ENCODE measurements at regions not wholly inside any gene's neighbourhood (a gene's known extent, or its start where the extent isn't known, plus 50 kb on each side); places are given as distances from the start of the nearest gene placed in this dataset.

DNA sequence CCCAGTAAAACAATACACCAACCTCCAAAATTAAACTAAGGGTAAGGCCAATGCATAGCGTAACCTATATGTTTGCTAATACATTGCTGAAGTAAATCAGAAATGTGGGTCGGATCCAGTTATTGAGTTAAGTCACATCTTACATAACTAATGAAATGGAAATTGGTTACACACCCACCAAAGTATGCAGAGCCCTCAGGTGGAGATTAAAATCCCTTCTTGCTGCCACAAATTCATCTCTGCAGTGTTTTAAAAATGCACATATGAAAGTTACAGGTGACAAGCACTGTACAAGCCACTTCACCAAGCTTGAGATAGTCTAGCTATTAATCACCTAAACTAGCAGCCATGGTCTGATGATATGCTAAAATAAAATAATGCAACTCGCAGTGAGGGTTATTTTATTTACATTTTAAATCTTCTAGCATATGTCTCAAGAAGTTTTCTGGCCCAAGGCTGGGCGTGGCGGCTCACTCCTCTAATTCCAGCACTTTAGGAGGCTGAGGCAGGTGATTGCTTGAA is 130.6 kb downstream of the AQP9 start:
- intact Hi-C loops (cut with DNase I, micrococcal nuclease): no loop called here
- ATAC-seq: no peak
- DNase-seq: no peak

DNA sequence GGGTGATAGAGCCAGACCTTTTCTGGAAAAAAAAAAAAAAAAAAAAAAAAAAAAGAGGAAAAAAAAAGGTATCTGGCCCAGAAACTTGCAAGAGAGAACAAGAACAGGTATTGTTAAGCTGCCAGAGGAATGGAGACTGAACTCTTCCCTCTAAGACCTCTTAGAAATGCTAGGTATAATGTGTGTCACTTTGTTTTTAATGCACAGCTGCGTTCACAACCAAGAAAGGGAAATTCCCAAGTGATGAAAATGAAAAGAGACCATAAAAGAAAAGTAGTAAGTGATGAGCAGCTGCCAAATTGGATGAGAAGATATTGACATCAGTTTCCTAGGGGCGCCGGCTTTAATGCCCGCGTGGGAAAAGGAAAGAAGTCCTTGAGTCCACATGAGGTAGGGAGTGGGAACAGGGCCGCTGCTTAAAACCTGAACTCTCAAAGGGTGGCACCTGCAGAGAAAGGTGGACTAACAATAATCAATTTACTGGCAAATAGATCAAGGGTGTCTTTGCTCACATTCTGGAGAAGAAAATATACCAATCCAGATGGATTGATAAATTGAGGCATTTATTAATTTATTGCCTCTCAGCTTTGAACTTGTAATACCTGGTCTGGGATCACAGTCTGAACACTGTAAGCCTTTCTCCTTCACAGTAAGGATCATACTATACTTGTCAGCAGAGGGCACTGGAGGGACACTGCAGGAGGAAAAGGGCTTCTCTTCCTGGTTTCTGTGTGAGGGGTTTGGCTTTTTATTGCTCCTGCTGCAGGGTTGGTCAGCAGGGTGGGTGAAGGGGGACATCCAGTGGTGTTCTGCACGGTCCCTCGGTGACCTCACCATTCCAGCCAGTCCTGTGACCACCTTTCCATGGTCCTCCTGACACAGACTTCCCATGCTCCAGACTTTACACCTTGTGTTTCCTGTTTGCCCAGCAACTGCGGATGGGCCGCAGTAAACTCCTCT is 131.6 kb downstream of the AQP9 start:
- DNase-seq (peak; percentile 40 to 41), ATAC-seq (peak; percentile 96)
- intact Hi-C loops (cut with DNase I, micrococcal nuclease): no loop called here

DNA sequence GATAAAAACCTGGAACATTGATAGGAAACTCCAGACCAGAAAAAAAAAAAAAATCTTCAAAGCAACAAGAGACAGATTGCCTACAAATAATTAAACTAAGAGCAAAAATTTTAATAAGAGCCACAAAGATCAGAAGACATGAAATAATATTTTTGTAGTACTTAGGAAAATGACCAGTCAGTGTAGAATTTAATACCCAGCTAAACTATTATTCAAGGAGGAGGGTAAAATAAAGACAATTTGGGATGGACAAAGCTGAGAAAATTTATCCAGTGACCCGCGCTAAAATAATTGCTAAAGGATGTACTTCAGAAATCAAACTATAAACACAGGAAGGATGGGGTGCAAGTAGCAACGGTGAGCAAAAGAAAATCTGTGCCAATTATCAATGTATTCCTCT is 133.2 kb downstream of the AQP9 start:
- ATAC-seq: no peak
- intact Hi-C loops (cut with DNase I, micrococcal nuclease): no loop called here
- DNase-seq: no peak

DNA sequence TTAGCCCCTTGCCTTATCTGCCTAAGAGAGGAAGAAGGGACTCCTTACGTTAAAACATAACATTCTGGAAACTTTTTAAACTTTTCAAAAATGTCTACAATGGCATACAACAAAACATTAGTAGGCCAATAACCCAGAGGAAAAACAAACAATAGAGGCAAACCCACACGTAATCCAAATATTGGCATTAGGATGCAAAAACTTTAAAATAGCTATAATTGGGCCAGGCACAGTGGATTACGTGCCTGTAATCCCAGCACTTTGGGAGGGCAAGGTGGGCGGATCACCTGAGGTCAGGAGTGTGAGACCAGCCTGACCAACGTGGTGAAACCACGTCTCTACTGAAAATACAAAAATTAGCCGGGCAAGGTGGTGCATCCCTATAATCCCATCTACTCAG is 134.9 kb downstream of the AQP9 start:
- intact Hi-C loops (cut with DNase I, micrococcal nuclease): no loop called here
- ATAC-seq: no peak
- DNase-seq: no peak

DNA sequence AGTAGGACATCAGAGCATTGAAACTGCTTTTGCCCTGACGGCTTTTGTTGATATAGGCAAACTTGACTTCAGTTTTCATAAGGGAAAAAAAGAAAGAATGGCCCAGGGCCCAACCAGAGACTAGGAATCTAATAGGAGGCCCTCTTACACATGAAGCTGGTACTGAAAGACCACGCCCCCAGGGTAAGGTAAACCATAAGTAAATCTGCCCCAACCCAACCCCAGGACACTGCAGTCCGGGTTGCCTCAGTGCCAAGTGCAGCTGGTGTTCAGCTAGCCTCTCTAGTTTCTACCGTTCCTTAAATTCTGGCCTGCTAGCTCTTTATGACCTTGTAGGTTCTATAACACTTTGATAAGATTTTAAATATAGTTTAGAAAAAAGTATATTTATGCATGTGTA is 136.7 kb downstream of the AQP9 start:
- intact Hi-C loops (cut with DNase I, micrococcal nuclease): no loop called here
- DNase-seq (peak in 1 of 2 donors; percentile 18), ATAC-seq (peak; percentile 42)

DNA sequence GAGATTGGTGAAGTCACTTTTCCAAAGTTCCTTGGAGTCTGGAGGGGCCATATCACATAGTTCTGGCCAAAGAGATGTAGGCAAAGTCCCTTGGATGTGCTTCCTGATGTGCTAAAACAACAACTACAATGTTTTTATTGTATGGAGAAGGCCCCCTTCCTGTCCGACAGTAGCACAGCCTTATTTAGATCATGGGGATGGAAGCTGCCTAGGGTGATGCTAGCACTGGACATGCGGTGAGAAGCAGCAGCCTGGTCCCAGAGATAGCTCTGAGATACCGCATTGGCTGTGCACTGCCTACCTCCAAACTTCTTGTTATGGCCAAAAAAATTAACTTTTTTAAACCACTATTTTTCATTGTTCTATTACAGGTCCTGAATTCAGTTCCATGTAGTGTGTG is 137.6 kb downstream of the AQP9 start:
- intact Hi-C loops (cut with DNase I, micrococcal nuclease): no loop called here
- DNase-seq (no peak), ATAC-seq (no peak)

DNA sequence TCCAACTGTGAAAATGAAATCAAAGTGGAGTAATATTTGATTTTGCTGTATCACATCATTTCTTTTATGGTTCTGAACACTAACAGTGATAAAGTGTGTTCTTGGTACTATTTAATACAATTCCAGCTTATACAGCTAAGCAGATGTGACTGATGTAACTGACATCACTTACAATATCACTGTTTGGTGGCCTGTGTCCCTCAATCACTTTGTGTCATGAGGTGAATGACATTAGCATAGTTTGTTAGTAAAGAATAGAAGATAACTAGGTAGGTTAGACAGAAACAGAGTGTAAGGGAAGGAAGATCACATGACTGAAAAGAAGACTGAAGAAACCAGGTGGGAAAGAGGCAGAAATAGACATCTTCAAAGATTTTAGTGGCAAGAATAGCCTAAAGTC is 138.7 kb downstream of the AQP9 start:
- ATAC-seq (no peak), DNase-seq (no peak)
- intact Hi-C loops (cut with DNase I, micrococcal nuclease): no loop called here

DNA sequence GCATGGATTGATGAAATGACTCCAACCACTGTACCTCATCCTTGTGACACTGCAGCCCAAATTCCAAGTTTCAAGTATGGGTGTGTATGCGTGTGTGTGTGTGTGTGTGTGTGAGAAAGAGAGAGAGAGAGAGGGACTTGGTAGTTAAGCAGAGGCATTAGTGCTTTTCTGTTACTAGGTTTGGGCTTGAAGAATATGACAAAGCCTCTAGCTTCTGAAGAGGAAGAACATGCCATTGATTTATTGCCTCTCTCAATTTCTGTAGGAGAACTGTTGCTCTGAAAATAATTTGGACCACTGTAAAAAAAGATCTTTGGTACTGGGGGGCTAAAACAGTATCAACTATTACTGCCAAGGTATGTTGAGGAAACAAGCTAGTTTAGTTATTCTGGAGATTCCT is 139.2 kb downstream of the AQP9 start:
- intact Hi-C loops (cut with DNase I, micrococcal nuclease): no loop called here
- ATAC-seq (no peak), DNase-seq (no peak)

DNA sequence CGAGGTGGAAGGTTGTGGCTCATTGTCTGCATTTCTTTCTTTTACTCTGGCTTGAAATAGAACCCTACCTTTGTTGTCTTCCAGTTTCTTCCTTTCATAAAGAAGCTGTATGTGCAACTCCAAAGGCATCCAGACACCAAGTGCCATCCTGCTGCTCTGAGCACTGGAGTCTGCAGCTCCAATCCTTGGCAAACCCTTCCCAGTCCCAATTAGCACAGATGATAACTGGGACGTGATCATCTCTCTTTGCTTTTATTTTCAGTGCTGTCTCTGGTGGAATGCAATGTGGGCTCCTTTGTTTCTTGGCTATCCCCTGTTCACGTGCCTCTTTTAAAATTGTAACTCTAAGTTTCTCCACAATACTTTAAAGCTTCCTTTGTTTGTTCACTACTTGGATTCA is 140.9 kb downstream of the AQP9 start:
- intact Hi-C loops (cut with DNase I, micrococcal nuclease): no loop called here
- ATAC-seq (no peak), DNase-seq (no peak)

DNA sequence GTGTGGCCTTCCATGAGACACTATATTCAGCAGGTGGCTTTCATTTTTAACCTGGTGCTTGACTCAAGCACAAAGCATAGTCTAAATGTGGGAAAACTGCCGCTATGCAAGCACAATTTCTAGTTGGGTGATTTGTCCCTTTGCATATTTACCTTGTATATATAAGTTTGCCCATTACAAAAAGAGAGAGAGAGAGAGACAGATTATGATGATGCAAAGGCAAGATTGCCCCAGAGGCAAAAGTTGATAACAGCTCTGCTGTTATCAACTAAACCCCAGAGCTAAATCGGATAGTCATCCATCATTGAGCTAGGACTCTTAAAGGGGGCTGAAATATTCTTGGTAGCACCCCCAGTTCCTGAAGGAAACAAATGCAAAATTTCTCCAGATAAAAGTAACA is 141.5 kb downstream of the AQP9 start:
- ATAC-seq: no peak
- intact Hi-C loops (cut with DNase I, micrococcal nuclease): no loop called here

DNA sequence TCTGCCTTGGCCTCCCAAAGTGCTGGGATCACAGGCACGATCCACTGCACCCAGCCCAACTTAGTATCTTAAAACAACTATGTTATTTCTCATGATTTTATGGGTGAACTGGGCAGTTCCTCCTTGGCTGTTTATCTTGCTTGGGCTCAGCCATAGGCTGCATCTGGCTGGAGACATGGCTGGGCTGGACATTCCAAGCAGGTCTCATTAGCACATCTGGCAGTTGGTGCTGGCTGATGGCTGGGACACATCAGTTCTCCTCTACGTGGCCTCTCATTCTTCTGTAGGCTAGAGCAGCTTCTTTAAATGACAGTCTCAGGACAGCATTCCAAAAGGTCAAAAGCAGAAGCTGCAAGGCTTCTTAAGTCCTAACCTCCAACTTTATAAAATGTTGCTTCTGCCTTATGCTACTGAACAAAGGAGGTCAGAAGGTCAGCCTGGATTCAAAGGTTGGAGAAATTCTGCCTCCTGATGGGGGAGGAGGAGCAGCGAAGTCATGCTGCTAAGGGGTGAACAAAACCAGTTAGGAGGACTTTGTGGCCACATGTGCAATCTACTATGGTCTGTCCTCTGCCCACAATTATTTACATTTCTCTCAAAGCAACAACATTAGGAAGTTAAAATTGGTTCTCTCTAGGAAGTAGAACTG is 144.0 kb downstream of the AQP9 start:
- DNase-seq: no peak
- no peak for ATAC-seq
- intact Hi-C loops (cut with DNase I, micrococcal nuclease): no loop called here

More for the DNA sequence above, 141.5 kb downstream of the AQP9 start:
- no peak for DNase-seq

DNA sequence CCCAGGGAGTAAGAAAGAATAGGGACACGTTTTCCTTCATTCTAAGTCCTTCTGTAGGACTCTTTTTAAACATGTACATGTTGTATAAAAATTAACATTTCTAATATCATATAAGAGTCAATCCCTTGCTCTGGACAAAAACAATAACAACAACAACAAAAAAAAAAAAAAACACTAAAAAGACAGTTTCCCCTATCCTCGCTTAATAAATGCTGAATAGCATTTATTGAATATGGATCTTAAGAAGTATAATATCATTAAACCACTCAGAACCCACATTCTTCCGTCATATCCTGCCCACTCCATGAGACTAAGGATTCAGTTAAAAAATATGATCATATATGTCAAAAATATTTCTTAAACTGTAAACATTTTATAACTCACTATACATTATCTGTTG is 145.1 kb downstream of the AQP9 start:
- ATAC-seq (no peak), DNase-seq (no peak)
- intact Hi-C loops (cut with DNase I, micrococcal nuclease): no loop called here

DNA sequence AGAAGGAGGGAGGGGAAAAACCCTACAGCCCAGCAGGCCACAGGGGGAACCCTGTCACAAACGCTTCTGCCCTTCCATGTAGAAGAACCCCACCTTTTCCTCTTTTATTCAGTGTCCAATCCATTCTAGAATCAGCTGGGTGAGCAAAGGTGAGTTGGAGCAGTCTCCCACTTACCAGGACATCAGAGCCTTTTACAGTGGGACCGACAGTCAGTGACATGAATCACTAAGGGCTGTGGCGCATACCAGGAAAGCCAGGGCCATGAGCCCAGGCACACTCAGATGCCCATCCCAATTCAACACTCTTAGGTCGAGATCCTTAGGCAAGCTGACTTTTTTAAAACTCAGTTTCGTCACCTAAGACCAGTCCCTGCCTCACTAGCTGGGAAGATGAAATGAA is 146.1 kb downstream of the AQP9 start:
- intact Hi-C loops (cut with DNase I, micrococcal nuclease): no loop called here
- DNase-seq (no peak), ATAC-seq (no peak)

DNA sequence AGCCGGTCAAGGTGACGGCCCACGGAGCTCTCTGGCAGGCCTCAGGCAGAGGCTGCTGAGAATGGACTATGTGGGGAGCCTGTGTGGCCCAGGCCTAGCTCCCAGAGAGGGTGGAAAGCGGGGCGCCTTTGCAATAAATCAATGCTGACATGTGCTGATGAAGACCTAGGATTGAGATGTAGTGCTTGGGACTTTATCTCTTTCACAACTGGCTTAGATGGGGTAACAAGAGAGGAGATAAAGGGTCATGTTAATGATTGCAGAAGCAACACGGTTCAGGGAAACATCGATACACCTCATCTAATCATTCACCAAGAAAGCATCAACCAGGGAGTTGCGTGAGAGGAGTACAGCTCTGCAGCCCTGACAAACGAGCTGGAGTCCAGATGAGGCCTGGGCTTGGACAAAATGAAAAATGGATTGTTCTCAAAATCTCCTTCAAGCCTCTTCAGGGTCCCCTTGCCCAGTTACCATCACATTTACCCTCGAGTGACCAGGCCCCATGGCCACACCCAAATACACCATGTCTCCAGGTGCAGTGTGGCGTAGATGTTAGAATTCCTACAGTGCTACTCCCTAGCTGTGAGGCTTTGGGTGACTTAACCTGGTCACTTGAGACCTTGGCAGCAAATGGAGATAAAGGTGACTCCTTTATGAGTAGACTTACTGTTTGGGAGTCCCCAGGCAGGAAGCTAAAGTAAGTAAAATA is 146.4 kb upstream of the LIPC start:
- intact Hi-C loops (cut with DNase I, micrococcal nuclease): no loop called here
- DNase-seq (no peak), ATAC-seq (no peak)

DNA sequence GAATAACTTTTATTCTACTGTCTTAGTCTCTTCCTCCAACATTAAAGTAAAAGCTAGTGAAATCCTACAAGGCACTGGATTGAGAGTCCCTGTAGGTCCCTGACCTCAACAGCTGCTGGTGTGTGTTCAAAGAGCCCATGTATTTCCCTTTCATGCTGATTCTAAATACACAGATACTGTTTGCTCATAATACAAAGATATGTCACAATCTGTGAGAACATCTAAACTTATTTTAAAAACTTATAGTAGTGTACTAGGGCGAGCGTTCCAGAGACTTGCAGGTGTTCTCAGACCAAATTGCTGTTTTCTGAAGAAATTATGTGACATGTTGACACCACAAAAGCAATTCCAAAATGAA is 145.9 kb upstream of the LIPC start:
- intact Hi-C loops (cut with DNase I, micrococcal nuclease): no loop called here
- no peak for DNase-seq
- ATAC-seq: no peak

DNA sequence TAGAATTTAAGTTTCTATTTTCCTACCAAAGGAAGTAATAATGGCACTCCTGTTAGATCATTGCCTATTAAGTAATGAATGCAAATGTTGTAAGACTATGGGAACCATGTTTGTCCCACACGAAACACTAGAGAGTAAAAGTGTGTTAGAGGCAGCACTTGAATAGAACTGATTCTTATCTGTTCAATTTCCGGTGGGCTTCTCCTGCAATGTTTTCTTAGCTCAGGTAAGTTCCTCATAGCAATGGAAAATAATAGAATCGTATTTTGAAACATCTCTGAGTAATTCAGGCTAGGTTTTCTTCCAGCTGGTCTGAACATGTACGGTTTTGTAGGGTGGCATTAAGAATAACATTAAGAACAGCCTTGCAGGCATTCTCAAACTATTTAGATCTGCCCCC is 145.3 kb upstream of the LIPC start:
- no peak for ATAC-seq
- DNase-seq: no peak
- intact Hi-C loops (cut with DNase I, micrococcal nuclease): no loop called here

DNA sequence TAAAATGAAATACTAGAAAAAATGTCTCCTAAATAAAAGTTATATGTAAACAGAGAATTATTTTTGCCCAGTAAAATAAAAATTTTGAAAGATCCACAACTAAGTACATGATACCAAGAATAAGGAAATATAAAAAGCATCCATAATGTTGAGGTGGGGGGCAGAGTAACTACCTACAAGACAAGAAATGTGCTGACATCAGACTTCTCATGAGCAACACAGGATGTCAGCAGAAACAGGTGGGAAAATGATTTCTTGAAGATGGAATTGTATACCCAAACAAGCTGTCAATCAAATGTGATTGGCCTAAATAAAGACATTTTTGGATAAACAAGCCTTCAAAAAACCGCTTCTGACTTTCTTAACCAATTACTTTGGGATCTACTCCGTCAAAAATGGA is 143.9 kb upstream of the LIPC start:
- no peak for DNase-seq
- ATAC-seq: no peak
- intact Hi-C loops (cut with DNase I, micrococcal nuclease): no loop called here

DNA sequence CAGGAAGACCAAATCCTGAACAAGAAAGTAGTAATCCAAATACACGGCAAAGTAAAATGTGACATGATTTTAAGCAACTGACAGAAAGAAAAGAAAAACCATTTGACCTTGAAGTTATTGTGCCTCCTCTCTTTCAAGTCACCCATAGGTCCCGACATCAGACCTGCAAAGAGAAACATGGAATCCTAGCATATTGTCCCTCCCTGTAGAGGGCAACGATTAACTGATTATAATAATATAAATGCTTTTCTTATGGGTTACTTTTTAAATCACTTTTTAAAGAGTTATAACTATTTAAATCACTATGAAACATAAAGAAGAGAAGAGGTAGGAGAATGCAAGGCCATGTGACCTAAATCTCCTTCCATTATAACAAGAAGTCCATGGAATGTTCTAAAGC is 143.2 kb upstream of the LIPC start:
- ATAC-seq: no peak
- no peak for DNase-seq
- intact Hi-C loops (cut with DNase I, micrococcal nuclease): no loop called here

DNA sequence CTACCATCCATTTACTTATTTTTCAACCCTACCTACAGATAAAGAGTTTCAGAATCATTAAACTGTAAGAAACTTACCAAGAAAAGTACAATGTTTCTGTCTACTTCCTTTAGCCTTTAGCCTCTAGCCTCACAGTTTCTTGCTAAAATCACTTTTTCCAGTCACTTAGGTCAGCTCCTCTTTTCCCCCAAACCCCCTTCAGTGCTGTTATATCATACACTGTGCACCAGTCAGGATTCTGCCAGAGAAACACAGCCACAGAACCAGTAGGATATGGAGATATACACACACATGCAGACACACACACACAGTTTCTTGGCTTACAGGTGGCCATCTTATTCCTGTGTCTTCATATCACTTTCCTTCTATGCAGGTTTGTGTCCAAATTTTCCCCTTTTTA is 139.9 kb upstream of the LIPC start:
- DNase-seq (no peak), ATAC-seq (no peak)
- intact Hi-C loops (cut with DNase I, micrococcal nuclease): no loop called here

DNA sequence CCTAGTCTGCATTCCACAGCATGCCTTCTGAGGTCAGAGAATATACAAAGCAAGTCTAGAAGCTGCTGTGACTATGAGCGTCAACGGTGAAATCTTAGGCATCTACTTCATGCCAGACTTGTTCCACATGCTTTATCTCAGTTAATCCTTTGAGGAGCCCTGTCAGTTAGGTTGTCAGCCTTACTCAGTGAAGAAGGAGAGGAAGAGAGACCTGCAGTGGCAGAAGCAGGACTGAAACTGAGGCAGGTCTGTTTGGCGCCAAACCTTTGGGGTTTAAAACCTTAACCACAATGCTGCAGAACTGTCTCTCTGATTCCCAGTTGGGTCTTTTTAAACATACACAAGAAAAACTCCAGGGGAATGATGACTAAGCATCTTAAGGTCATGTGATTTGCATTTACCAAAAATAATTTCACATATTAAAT is 139.0 kb upstream of the LIPC start:
- intact Hi-C loops (cut with DNase I, micrococcal nuclease): no loop called here
- no peak for ATAC-seq
- DNase-seq: no peak
